SK-N-MC (cell line): ENCODE measurements at regions not wholly inside any gene's neighbourhood (a gene's known extent, or its start where the extent isn't known, plus 50 kb on each side); places are given as distances from the start of the nearest gene placed in this dataset.

Source experiments
- EZH2 ChIP-seq: fragments of 200-600 bp; sonication (generic); IDR thresholded peaks from one replicate; pipeline ENCODE4 v1.6.1; 2017; ENCODE audit warnings: antibody characterized with exemption
- FOXP2 ChIP-seq: optimal IDR thresholded peaks from 2 replicates; pipeline ENCODE3; 2011; ENCODE audit warnings: mild to moderate bottlenecking, moderate library complexity; ENCODE audit not compliant: insufficient read depth; ENCODE audit errors: extremely low read length, control extremely low read depth
- POLR2AphosphoS5 ChIP-seq: IDR thresholded peaks from 2 replicates; pipeline ENCODE4 v1.6.1; 2012; ENCODE audit warnings: mild to moderate bottlenecking, low read depth, low read length, borderline replicate concordance

GRCh38 chr5:126681970-126682369 is 81.2 kb downstream of the PHAX start:
- TF ChIP-seq POLR2AphosphoS5 (no peak), EZH2 (no peak), FOXP2 (no peak)
